ENCODE measurements at regions not wholly inside any gene's neighbourhood (a gene's known extent, or its start where the extent isn't known, plus 50 kb on each side); places are given as distances from the start of the nearest gene placed in this dataset.

DNA sequence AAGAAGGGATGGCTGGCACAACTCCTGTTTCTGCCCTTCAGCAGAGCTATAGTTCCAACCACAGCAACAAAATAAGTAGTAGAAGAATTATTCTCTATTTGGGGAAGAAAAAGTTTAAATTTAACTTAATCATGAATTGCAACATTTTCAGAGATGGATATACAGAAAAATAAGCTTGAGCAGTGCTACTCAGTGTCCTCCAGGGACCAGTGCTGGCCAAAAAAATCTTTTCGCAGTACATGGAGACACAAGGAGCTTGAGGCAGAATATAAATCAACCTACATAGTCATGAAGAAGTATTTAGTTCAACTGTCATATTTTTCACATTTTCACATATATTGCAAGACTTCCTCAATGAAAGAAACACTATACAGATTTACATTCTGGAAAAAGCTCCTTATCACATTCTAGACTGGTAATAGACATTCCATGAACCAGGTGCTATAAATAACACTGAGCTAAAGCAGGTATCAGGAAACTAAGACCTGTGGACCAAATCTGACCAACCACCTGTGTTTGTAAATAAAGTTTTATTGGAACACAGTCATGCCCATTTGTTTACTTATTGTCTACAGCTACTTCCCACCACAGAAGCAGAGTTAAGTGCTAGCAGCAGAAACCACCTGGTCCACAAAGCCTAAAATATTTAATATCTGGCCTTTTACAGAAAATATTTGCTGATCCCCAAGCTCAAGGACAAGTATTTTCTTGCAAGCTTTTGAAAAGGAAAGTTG, 101.9 kb downstream of the RGS21 start:
- TF ChIP-seq, protein P1, sequence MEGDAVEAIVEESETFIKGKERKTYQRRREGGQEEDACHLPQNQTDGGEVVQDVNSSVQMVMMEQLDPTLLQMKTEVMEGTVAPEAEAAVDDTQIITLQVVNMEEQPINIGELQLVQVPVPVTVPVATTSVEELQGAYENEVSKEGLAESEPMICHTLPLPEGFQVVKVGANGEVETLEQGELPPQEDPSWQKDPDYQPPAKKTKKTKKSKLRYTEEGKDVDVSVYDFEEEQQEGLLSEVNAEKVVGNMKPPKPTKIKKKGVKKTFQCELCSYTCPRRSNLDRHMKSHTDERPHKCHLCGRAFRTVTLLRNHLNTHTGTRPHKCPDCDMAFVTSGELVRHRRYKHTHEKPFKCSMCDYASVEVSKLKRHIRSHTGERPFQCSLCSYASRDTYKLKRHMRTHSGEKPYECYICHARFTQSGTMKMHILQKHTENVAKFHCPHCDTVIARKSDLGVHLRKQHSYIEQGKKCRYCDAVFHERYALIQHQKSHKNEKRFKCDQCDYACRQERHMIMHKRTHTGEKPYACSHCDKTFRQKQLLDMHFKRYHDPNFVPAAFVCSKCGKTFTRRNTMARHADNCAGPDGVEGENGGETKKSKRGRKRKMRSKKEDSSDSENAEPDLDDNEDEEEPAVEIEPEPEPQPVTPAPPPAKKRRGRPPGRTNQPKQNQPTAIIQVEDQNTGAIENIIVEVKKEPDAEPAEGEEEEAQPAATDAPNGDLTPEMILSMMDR (conservative IDR thresholded peaks at IDR 0.05): no peak
- H3K27ac ChIP-seq: no peak overlapping the region

DNA sequence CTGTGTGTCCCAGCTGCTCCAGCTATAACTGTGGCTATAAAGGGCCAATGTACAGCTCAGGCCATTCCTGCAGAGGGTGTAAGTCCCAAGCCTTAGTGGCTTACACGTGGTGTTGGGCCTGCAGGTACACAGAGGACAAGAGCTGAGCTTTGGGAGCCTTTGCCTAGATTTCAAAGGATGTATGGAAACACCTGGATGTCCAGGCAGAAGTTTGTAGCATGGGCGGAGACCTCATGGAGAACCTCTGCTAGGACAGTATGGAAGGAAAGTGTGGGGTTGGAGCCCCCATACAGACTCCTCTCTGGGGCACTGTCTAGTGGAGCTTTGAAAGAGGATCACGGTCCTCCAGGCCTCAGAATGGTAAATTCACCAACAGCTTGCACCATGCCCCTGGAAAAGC, 113.9 kb downstream of the RGS21 start:
- TF ChIP-seq, protein P1 (conservative IDR thresholded peaks at IDR 0.05): no peak
- no peak overlapping the region for H3K27ac ChIP-seq

DNA sequence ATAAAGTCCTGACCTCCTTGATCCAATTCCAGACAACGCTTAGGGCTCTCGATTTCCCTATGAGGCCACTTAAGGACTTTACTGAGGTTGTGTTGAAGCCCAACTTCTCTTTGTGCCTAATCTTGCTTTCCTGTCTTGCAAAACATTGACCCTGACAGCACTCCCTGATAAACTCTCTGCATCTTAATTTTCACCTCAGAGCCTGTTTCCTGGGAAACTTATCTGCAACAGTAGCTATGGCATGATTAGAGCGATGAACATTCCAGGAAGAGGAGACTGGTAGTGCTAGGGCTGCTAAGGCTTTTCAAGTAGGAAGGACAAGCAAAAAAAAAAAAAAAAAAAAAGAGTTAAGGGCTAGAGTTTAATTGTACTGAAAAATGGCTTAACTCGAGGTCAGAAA, 118.9 kb downstream of the RGS21 start:
- no peak overlapping the region for H3K27ac ChIP-seq
- TF ChIP-seq, protein P1 (conservative IDR thresholded peaks at IDR 0.05): no peak

GRCh38 chr1:192436441-192437078, 119.8 kb downstream of the RGS21 start:
- TF ChIP-seq, protein P1 (conservative IDR thresholded peaks at IDR 0.05): no peak

DNA sequence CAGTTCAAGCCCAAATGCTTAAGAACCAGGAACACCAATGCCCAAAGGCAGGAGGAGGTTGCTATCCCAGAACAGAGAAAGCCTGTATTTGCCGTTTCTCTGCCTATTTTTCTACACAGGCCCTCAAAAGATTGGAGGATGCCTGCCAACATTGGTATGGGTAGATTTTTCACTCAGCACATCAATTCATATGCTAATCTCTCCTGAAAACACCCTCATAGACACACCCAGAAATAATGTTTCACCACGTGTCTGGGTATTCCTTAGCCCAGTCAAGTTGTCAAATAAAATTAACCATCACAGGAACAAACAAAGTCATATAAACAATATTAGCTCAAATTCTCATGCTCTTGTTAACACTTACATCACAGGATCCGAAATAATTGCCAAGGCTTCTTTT, 121.9 kb downstream of the RGS21 start:
- no peak overlapping the region for H3K27ac ChIP-seq
- TF ChIP-seq, protein P1 (conservative IDR thresholded peaks at IDR 0.05): no peak

More at GRCh38 chr1:192436441-192437078, 119.8 kb downstream of the RGS21 start:
- H3K27ac ChIP-seq: no peak overlapping the region

DNA sequence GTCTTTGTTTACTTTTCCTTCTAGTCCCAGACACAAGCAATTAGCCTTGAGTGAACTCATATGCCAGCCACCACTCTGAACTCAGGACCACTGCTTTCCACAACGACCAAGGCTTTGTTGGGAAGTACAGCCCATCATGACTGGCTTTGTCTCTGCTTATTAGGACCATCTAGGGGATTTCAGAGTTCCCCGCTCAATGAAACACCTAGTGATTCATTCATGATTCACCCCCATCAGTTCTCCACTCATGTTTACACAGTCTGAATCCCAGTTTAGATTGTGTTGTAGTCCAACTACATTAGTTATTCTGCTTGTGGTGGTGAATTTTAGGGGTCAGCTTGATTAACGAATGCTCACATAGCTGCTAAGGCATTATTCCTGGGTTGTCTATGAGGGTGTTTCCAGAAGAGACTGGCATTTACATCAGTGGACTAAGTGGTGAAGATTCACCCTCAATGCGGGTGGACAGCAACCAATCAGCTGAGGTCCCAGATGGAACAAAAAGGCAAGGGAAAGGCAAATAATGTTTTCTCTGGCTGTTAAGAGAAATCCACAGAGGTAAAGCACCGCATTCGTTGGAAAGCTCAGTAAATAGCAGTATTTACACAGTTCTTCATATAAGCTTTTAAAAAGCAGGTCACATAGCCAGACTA, 122.7 kb downstream of the RGS21 start:
- H3K27ac ChIP-seq: no peak overlapping the region

DNA sequence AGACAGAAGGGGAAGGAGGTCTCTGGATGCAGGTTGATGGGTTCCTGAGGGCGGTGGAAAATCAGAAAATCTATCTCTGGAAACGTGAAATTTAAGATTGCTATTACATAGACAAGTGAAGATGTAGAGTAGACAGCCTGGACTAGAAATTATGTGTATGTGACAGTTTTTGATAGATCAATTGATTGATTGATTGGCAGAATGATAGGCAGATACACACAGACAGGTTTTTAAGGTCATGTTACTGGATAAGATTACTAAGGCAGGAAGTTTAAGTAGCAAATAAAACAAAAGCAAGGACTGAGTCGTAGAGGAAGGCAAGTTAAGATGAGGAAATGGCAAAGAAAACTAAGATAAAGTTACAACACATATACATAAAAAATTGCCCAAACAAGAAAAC, 124.7 kb downstream of the RGS21 start:
- no peak overlapping the region for H3K27ac ChIP-seq
- TF ChIP-seq, protein P1 (conservative IDR thresholded peaks at IDR 0.05): no peak

More for the DNA sequence above, 122.7 kb downstream of the RGS21 start:
- TF ChIP-seq, protein P1 (conservative IDR thresholded peaks at IDR 0.05): no peak
